ENCODE measurements at regions not wholly inside any gene's neighbourhood (a gene's known extent, or its start where the extent isn't known, plus 50 kb on each side); places are given as distances from the start of the nearest gene placed in this dataset.

- TF ChIP-seq RELB (IDR thresholded peaks at IDR 0.05; ENCODE audit: low read depth) (no peak), ATF7 (IDR thresholded peaks at IDR 0.05; ENCODE audit: low read depth) (no peak), MTA2 (IDR thresholded peaks at IDR 0.05; ENCODE audit: low read depth) (no peak), ZNF274 (IDR thresholded peaks at IDR 0.05; ENCODE audit: insufficient read depth, insufficient read length) (no peak), ZNF687 (IDR thresholded peaks at IDR 0.05) (no peak), ESRRA (IDR thresholded peaks at IDR 0.05; ENCODE audit: low read length) (no peak), BCL11A (IDR thresholded peaks at IDR 0.05; ENCODE audit: low read depth, low read length) (no peak), ZBTB11 (CRISPR knock-in tag; IDR thresholded peaks at IDR 0.05) (no peak)
Observed at GRCh38 chr2:118225666-118226065, 137.4 kb downstream of the INSIG2 start (continued).

Data from GM12878 (cell line).